KBM-7 (cell line): ENCODE measurements at regions not wholly inside any gene's neighbourhood (a gene's known extent, or its start where the extent isn't known, plus 50 kb on each side); places are given as distances from the start of the nearest gene placed in this dataset.
"Not testable (repeated sequence)": the region's sequence is repeated elsewhere in the genome, so short reads cannot be mapped to it uniquely, and the experiment has no call there.

Experiments
- DNase-seq: peaks from one replicate; pipeline ENCODE4 v3.0.0-alpha.2; 2015
- in situ Hi-C: fragments of 300-500 bp; cut with MboI; formaldehyde crosslinking; loops from 2 replicates; pipeline ENCODE4 v1.14.3; 2020; ENCODE audit warnings: low sequenced_read_pairs, low pct_unique_long_range_greater_than_20kb, mixed read lengths

DNA sequence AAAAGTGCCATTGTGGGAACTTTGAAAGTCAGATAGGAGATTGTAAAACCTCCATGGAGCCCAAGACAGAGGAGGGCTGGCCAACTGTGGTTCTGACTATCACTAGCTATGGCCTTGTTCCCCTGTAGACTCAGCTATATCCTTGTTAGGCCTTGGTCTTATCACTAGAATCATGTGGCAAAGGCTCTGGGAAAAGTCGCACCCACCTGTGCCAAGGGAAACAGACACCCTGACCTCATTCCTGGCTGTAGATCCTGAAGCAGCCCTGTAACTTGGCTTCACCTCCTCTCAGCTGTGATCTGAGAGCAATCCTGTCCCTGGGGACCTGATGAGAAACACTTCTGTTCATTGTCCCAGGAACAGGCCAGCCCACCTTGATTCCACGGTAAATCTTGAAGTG lies 566.2 kb downstream of the TMEM135 start:
- in situ Hi-C loops: no loop called here
- DNase-seq: no peak

DNA sequence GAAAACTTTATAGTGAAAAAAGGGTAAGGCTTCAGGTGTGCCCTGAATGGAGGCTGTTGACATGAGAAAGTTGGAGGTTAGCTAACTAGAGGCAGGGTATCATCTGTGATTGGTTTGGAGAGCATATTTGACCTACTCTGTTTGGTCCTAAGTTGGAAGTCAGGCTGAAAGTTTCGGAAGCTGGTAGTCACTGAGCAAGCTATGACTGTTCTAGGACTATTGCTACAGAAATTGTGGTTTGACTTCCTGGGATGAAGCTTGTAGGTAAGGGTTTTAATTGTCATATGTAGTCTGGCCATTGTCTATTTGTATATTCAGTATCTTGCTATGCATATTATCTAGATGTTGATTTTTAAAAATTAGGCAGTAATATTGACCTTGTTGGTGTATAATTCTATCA lies 565.0 kb downstream of the TMEM135 start:
- DNase-seq: no peak
- in situ Hi-C loops: no loop called here

DNA sequence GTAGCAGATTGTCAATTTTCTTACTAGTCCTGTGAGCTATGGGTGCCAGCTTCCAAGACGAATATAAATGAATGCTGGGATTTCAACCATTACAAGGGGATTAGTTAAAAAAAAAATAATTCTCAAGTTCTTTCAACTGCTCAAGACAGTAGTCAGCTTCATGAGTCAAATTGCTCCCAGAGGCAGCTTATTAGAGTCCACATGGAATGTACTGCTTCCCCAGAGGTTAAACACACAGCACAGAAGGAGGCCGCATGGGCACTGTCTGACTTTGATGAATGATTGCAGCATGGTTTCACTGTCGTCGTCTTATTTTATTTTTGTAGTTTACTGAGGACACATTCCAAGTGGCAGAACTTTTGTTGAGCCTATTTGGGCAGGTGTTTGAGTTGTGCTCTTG lies 563.2 kb downstream of the TMEM135 start:
- in situ Hi-C loops: no loop called here
- DNase-seq: no peak

DNA sequence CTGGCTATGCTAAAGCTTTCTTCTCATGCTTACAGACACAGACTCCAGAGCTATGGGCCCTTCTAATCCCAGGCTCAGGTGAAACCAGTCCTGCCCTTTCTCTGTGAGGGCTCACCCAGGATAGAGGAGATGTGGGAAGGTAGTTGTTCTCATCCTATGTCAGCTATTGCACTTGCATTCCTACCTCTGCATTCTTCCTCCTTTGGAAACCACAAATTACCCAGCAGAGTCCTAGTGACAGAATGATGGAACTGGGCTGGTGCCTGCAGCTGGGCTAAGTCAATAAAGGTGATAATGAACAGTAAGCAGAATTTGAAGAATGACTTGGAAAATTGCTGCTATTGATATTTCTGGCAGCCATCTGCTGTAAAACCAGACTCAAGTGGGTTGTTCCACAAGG lies 560.0 kb downstream of the TMEM135 start:
- no peak for DNase-seq
- in situ Hi-C loops: no loop called here

DNA sequence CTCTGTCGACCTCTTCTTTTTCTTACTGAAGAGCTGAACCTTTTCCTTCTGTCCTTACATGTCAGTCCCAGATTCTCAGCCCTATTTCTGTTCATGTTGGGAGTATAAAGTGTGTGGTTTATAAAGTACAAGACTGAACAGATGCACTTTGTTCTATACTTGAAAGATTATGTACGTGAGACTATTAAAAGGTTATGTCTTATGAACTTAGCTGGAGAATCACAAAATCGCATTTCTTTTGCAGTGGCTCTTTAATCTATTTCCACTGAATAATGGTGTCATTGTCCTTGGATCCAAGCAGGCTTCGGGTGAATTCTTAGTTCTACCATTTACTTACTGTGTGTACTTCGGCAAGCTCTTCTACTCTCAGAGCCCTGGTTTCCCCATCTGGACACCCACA lies 558.4 kb downstream of the TMEM135 start:
- no peak for DNase-seq
- in situ Hi-C loops: no loop called here

DNA sequence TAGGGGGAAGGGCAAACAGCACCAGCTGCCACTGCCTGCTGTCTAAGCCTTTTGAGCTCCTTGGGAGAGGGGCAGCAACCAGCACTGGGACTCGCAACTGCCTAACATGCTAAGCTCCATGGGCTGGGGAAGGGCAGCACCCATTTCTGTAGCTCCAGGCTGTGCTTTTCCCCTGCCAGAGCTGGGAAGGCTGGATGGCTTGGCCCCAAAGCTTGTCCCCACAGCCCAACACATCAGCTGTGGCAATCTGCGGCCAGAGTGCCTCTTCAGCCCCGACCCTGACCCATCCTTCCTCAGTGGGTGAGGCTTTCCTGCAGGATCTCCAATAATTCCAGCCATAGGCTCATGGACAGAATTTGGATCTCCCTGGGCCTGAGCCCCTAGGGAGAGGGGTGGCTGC lies 551.3 kb downstream of the TMEM135 start:
- DNase-seq: no peak
- in situ Hi-C loops: no loop called here

DNA sequence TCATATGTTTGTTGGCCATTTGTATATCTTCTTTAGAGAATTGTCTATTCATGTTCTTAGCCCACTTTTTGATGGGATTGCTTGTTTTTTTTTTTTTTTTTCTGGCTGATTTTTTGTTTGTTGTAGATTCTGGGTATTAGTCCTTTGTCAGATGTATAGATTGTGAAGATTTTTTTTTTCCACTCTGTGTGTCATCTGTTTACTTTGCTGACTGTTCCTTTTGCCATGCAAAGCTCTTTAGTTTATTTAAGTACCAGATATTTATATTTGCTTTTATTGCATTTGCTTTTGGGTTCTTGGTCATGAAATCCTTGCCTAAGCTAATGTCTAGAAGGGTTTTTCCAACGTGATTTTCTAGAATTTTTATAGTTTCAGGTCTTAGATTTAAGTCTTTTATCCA lies 547.9 kb downstream of the TMEM135 start:
- in situ Hi-C loops: not testable (repeated sequence)

DNA sequence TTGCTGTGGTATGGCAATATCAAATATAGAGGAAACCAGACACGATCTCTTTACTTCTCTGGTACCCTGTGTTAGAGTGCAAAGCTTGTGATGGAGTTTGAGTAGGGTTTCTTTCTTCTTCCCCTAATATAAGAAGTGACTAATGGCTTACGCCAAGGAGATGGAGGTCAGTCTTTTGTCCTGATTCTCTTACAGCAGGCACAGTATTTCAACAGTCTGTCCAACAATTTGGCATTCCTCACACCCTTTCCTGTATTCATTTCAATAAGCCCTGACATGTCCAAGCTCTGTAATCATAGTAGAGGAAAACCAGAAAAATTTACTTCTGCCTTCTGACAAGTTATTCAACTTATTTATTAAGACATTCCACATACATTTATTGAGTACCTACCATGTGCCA lies 546.2 kb downstream of the TMEM135 start:
- DNase-seq: no peak
- in situ Hi-C loops: no loop called here

More for the DNA sequence above, 547.9 kb downstream of the TMEM135 start:
- DNase-seq: not testable (repeated sequence)

DNA sequence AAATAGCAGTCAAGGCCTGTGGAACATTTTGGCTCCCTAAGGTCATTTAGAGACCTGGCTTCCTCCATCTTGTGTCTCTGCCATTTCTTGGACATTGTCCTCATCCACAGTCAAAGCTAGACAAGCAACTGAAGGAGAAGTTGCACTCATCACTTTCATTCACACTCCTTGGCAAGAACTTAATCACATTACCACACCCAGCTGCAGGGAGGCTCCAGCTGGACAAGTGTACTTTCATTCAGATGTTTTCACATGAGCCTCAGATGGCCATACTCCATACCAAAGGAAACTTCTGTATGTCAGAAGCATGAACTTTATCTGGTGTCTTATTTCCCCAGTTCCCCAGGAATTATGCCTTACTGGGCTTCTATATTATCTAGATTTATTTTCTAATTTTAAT lies 537.4 kb downstream of the TMEM135 start:
- in situ Hi-C loops: no loop called here
- DNase-seq: no peak

DNA sequence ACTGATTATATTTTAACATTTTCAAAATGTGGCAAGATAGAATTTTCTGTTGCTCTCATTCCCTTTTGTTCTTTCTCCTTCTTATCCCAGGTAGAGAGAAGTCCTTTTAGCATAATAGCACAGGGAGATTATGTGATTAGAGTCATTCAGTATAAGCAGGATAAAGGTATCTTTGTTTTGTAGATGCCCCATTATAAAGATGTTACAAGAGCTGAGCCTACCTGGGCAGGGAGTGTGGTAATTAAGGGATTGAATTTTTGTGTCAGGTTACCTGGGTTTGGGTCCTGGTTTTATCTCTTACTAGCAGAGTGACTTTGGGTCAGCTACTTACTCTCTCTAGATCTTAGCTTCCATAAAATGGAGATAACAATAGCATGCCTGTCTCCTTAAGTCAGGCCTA lies 536.5 kb downstream of the TMEM135 start:
- no peak for DNase-seq
- in situ Hi-C loops: no loop called here

DNA sequence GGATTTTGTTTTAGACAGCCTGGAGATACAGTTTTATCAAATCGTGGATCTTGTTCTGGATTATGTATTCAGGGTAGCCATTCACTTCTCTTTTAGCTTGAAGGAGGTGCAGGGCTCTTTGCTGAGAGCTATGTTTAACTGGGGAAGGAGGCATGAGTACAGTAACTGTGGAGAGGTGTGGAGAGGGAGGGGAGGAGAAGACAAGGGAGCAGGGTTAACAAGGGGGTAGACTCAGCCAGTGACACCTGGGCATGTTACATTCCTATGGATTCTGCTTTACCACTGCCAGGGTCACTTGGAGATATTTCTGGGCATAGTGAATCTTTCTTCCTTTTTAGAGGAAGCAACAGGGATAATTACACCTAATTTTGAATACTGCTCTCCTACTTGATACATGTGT lies 536.0 kb downstream of the TMEM135 start:
- in situ Hi-C loops: no loop called here

DNA sequence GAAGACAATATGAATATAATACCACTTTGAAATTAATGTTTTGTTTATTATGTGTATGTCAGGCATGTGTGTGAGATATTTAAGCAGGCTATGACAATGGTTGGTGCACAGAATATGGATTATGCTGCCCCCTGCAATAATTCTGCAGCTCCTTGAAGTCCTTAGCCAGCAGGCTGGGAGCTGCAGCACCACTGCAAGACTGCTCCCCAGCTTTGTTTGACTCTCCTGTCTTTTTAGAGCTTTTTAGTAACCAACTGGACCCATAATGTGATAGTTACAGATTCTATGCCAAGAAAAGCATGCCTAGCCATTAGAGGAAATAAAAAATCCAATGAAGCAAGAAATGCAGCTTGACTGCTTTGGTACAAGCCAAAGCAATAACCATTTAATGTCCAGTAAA lies 535.1 kb downstream of the TMEM135 start:
- DNase-seq: no peak
- in situ Hi-C loops: no loop called here

More for the DNA sequence above, 536.0 kb downstream of the TMEM135 start:
- DNase-seq: no peak

DNA sequence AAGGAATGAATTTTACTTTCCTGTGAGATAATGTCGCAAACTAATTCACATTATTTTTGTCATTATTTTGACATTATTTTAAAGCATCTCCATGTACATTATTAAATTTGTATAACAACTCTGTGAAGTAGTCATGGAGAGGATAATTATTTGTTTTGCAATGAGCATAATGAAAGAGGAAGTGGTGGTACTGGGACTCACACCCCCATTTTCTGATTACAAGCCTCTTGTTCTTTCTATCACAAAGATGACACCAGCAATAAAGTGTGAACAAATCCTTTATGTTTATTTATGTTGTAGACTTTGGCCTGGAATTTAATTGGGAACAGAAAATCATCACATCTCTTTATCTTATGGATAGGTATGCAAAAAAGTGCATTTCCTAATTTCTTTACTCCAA lies 522.6 kb downstream of the TMEM135 start:
- in situ Hi-C loops: no loop called here

DNA sequence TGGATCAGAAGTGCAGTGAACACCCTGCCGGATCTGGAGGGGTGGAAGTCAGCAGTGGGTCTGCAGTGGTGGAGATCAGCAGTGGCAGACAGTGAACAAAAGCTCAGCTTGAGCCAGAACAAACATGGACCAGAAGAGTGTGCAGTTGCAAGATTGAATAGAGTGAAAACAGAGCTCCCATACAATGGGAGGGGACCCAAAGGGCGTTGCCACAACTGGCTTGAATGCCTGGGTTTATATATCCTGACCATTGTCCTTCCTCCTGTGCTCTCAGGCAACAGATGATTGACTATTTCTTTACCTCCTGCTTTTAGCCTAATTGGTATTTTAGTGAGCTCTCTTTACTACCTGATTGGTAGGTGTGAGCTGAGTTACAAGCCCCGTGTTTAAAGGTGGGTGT lies 522.1 kb downstream of the TMEM135 start:
- DNase-seq, in situ Hi-C loops: not testable (repeated sequence)

More for the DNA sequence above, 522.6 kb downstream of the TMEM135 start:
- peak; percentile 0 for DNase-seq

DNA sequence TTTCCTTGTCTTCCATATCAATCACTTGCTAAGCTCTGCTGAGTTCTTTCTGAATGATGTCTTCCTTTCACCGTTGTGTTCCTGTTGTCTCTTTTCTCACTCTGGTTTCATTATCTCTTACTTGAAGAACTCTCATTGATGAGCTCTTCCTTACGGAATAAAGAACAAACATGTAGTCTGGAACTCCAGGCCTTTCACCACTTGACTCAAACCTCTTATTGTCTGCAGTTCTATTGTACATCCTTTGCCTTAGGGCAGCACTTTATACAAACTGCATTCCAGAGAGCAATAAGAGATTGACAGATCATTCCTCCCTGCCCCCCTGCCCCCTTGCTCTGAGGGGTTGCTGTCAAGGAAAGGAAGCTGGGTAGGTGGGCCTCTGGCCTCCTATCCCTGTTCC lies 517.4 kb downstream of the TMEM135 start:
- in situ Hi-C loops: no loop called here
- DNase-seq: no peak

DNA sequence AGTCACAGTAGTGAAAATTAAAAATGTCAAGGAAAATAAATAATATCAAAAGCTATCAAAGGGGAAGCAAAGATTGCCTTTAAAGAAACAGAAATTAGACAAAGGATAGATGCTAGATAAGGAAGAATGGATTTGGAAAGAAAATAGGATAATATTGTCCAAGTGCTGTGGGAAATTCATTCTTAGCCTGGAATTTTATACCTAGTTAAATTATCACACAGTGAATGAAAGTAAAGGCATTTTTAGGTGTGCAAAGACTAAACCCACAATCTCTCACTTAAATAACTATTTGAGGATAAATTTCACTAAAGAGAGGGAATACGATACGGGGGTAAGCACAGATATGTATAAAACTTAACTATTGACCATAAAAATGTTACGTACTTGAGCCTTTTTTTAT lies 511.1 kb downstream of the TMEM135 start:
- in situ Hi-C loops: no loop called here
- DNase-seq: no peak

DNA sequence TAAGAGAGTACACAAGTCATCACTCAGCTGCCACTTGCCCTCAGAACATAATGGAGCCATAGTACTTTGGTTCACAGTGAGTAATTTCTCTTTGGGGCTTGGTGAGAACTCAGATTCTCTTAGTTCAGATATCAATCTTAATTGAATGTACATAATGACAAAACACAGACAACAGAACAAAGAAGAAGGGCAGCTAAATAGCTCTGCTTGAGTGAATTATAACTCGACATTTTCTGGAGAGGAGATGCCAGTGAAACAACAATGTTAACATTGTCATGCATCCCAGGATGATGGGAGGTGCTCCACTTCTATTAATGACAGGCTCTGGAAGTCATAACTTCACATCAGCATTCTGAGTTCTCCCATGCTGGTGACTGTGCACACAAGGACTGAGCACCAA lies 508.1 kb downstream of the TMEM135 start:
- no peak for DNase-seq
- in situ Hi-C loops: no loop called here

DNA sequence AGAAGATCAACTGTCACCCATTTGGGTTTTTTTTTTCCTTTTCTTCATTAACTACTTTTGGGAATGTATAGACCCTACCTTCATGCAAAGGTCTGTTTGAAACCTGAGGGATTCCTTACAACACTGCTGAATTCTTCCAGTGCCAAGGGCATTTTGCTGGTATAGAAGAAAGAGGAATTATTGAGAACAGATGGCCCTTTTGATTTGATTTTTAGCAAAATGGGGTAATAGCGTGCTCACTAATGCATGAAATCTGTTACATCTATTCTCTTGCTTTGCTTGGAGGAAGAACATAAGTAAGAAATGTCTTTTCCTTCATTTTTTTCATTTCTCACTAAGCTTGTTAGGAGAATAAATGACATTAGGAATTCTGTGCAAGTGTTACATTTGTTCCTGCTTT lies 501.9 kb downstream of the TMEM135 start:
- in situ Hi-C loops: no loop called here
- no peak for DNase-seq

DNA sequence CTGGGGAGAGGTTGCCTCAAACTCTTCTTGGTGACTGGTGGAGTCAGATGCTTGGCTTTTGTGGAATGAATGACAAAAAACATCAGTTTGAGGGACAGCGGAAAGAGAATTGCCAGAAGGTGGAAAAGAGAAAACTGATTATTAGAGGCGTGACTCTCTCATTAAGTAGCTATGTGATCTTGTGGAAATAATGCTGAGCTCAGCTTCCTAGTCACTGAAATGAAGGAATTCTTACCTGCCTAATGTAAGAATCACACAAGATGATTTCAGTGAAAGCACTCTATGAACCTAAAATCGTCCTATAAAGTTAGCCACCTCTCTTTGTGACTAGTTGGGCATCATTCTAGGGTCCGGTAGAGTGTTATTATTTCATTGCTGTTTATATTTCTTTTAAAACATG lies 498.8 kb downstream of the TMEM135 start:
- in situ Hi-C loops: no loop called here
- no peak for DNase-seq

DNA sequence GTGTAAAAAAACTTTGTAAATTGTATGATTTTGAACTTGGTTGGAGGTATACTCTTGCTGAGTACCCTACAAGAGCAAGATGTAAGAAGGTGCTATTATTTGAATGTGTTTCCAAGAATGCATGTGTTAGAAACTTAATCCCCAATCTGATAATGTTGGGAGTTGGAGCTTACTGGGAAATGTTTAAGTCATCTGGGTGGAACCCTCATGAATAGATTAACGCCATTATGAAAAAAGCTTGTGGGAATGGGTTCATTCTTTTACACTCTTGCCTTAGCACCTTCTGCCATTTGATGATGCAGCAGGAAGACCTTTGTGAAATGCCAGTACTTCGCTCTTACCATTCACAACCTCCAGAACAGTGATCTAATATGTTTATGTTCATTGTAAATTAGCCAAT lies 498.3 kb downstream of the TMEM135 start:
- in situ Hi-C loops: no loop called here
- DNase-seq: no peak

DNA sequence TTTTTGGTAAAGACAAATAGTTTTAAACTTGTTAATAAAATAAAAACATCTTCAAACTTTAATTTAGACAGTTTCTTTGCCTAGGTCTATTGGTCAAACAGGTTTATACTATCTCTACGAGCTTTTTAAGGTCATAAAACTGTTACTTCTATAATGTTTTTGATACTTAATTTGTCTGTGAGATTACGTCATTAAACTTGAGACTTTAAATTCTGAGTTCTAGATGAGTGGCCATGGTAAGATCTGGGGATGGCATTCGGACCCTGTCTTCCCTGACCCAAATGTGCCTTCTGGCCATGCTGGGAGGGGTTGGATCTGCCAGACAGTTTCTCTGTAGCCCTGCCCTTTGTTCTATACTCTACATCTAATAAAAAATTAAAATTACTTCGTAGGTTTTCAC lies 497.8 kb downstream of the TMEM135 start:
- no peak for DNase-seq
- in situ Hi-C loops: no loop called here

DNA sequence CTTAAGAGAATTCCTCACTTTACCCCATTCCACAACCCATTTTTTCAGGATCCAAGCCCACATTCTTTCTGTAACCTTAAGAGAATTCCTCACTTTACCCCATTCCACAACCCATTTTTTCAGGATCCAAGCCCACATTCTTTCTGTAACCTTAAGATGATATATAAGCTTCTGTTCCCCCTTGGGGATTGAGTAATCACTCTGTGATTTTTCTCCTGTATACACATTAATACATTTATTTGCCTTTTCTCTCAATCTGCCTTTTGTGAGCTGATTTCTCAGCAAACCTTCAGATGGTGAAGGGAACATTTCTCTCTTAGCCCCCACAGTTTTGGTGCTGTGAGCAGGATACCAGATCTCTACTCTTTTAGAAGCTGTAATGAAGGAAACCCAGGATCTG lies 494.1 kb downstream of the TMEM135 start:
- DNase-seq, in situ Hi-C loops: not testable (repeated sequence)
